ENCODE measurements at regions not wholly inside any gene's neighbourhood (a gene's known extent, or its start where the extent isn't known, plus 50 kb on each side); places are given as distances from the start of the nearest gene placed in this dataset.

DNA sequence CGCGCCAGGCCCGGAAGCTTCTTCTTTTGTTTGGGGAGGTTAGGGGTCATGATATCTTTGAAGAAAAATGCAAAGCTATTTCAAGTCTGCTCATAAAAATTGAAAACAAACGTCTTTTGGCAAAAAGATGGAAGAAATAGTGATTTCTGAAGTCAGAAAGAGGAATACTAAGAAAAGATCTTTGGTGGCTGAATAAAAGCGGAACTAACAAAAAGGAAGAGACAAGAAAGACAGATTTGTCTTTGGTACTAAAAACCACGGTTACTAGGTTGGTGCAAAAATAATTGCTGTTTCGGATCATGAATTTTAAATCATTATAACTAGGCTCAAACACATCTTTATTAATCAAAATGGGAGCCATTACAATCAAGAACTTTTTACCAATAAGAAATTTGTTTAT is 164.6 kb upstream of the TRIB2 start:
- no peak for FAIRE-seq
- TF ChIP-seq, protein P1, sequence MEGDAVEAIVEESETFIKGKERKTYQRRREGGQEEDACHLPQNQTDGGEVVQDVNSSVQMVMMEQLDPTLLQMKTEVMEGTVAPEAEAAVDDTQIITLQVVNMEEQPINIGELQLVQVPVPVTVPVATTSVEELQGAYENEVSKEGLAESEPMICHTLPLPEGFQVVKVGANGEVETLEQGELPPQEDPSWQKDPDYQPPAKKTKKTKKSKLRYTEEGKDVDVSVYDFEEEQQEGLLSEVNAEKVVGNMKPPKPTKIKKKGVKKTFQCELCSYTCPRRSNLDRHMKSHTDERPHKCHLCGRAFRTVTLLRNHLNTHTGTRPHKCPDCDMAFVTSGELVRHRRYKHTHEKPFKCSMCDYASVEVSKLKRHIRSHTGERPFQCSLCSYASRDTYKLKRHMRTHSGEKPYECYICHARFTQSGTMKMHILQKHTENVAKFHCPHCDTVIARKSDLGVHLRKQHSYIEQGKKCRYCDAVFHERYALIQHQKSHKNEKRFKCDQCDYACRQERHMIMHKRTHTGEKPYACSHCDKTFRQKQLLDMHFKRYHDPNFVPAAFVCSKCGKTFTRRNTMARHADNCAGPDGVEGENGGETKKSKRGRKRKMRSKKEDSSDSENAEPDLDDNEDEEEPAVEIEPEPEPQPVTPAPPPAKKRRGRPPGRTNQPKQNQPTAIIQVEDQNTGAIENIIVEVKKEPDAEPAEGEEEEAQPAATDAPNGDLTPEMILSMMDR (IDR thresholded peaks at IDR 0.05; ENCODE audit: insufficient read depth, missing control alignments), result no peak
- no peak for DNase-seq (ENCODE audit: insufficient read length, low spot score)

DNA sequence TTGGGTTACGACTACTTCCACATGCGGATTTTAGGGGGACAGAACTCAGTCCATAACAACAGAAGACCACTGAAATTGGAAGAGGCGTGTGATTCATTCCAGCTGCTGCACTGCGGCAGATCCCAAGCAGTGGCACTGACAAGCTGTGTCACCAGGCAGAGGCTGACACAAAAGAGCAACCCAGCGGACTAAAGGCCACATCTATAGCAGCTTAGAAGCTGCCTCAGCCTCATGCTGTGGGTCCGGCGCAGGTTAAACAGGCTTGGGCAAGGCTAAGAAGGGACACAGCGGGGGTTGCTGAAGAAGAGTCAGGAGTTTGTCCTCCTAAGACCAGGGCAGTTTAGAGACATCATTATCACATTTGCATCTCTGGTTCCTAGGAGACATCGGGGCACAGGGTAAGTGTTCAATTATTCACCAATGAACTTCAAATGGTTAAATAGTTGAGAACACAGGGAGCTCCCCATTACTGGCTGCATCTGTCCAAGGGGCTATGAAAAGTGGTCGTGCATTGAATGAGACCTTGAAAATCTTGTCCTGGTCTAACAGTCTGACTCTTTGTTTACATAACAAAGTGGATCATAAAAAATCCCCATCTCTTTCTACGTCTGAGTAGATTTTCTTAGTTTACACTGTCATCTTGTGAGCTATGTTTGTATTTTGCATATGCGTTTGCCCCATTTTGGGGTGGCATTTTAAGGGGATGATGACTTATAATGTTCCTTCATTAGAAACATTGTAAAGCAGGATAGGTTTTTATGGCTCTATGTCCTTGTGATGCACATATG is 162.3 kb upstream of the TRIB2 start:
- TF ChIP-seq, protein P1 (IDR thresholded peaks at IDR 0.05; ENCODE audit: insufficient read depth, missing control alignments), result no peak
- FAIRE-seq, result no peak
- DNase-seq (ENCODE audit: insufficient read length, low spot score), result no peak

DNA sequence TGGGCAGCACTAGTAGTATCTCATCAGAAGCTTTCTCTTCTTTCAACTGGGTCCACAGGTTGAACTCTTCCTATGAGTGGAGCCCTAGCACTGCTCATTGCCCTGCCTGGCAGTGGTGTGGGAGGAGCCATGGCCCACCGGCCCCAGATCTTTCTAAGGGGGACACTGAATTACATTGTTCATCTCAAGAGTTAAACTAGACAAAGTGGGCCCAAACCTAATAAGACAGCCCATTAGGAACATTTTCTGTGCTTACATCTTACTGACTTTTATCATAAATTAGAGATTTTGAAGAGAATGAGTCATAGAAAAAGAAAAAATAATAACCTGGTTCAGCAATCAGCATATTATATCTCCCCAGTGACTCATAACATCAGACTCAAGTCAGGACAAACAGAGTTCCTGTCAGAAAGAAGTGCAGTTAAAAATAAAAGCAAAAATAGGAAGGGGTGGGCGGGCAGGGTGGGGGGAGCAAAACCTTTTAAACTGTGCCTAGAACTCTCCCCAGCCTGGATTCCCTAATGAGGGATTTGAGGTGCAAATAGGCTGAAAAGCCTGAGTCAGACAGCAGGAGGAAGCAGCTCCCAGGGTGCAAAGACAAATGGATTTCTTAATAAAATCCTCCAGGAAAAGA is 161.6 kb upstream of the TRIB2 start:
- FAIRE-seq (no peak), DNase-seq (ENCODE audit: insufficient read length, low spot score) (no peak)

DNA sequence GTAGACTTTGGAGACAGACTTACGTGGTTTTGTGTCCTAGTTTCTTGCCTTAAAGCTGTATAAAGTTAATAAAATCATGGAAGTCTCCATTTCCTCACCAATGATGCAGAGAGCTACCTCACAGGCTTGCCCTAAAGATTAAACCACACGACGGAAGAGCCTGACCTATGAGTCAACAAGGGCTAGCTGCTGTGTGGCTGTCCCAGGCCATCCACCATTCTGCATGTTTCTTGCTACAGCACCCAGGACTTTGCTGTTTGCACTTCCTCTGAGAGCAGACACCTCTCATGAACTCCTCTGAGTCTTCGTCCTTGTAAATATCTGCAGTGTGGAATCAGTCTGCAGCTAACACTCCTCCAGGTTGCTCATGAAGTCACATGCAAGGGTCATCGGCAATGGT is 160.0 kb upstream of the TRIB2 start:
- FAIRE-seq, result no peak
- DNase-seq (ENCODE audit: insufficient read length, low spot score), result no peak
- TF ChIP-seq, protein P1 (IDR thresholded peaks at IDR 0.05; ENCODE audit: insufficient read depth, missing control alignments), result no peak

More for the DNA sequence above, 161.6 kb upstream of the TRIB2 start:
- TF ChIP-seq, protein P1 (IDR thresholded peaks at IDR 0.05; ENCODE audit: insufficient read depth, missing control alignments), result no peak

DNA sequence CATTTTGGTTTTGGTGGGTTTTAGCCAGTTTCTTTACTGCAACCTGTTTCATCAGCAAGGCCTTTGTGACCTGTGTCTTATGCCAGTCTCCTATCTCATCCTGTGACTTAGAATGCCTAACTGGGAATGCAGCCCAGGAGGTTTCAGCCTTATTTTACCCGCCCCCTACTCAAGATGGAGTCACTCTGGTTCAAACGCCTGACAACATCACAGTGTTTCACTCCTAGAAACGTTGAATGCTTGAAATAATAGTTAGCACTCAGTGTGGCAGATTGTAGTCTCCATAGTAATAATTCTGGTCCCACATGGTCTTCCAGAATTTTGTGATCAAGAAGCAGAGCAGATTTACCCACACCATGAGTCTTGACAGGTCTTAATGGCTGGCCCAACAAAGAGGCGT is 159.0 kb upstream of the TRIB2 start:
- no peak for DNase-seq (ENCODE audit: insufficient read length, low spot score)
- FAIRE-seq, result no peak
- TF ChIP-seq, protein P1 (IDR thresholded peaks at IDR 0.05; ENCODE audit: insufficient read depth, missing control alignments), result no peak

DNA sequence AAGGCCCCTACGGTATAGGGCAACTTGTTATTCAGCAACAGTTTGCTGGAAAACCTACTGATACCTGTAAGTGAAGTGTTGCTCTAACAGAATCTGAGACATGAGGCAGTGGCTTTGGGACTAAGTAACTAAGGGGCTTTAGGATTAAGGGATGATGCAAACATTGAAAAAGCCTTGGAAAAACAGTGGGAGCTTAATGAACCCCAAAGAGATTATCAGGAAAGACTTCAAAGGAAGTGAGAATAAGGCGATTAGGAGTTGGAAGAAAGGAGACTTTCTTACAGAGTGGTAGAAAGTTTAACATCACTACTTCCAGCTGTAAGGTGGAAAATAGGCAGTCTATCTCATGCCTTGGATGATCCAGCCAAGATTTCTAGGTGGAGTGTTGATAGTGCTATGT is 158.2 kb upstream of the TRIB2 start:
- TF ChIP-seq, protein P1 (IDR thresholded peaks at IDR 0.05; ENCODE audit: insufficient read depth, missing control alignments), result no peak
- FAIRE-seq, result peak; percentile 92
- DNase-seq (ENCODE audit: insufficient read length, low spot score), result no peak

DNA sequence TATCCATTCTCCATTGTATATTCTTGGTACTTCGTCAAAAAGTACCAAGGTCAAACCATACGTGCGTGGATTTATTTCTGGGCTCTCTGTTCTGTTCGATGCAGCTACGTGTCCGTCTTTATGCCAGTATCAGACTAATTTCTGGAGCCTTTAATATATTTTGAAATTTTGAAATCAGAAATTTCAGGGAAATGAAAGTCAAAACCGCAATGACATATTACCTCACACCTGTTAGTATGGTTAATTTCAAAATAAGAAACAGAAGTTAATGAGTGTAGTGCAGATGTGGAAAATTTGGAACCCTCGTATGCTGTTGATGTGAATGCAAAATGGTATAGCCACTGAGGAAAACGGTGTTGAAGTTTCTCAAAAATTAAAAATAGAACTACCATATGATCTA is 156.1 kb upstream of the TRIB2 start:
- FAIRE-seq (no peak), DNase-seq (ENCODE audit: insufficient read length, low spot score) (no peak)
- TF ChIP-seq, protein P1 (IDR thresholded peaks at IDR 0.05; ENCODE audit: insufficient read depth, missing control alignments), result no peak
